Keratinocyte (primary cell): ENCODE measurements at regions not wholly inside any gene's neighbourhood (a gene's known extent, or its start where the extent isn't known, plus 50 kb on each side); places are given as distances from the start of the nearest gene placed in this dataset.

Experiments
- DNase-seq: peaks from one replicate; pipeline ENCODE4 v3.0.0-alpha.2; 2011; ENCODE audit warnings: low read depth, missing footprints, low spot score
- FAIRE-seq: peaks from 2 replicates; lab custom pipeline; 2011; peaks lifted over from hg19 to GRCh38; lab: Jason Lieb, UNC
- H2AFZ ChIP-seq: 2 replicates; pipeline ENCODE4 v1.6.0; 2012; ENCODE audit warnings: low read length, control low read depth, inconsistent platforms; ENCODE audit not compliant: control insufficient read depth
- H3K27ac ChIP-seq: 2 replicates; pipeline ENCODE4 v1.5.1; 2011; ENCODE audit warnings: low read length; ENCODE audit not compliant: control insufficient read depth, insufficient read depth
- H3K27me3 ChIP-seq: 3 replicates; pipeline ENCODE4 v1.6.0; 2011; ENCODE audit warnings: low read length; ENCODE audit not compliant: control insufficient read depth, insufficient read depth; ENCODE audit errors: extremely low read depth
- H3K36me3 ChIP-seq, 2 experiments: 2 replicates in 1 of 2; 3 replicates in 1 of 2; pipeline ENCODE4 v1.5.1; 2011; ENCODE audit warnings: low read length in 2 of 2, mild to moderate bottlenecking in 1 of 2; ENCODE audit not compliant: control insufficient read depth in 2 of 2, insufficient read depth in 2 of 2; ENCODE audit errors: extremely low read depth in 1 of 2
- H3K4me1 ChIP-seq: 3 replicates; pipeline ENCODE4 v1.5.1; 2011; ENCODE audit warnings: low read length; ENCODE audit not compliant: control insufficient read depth, insufficient read depth; ENCODE audit errors: extremely low read depth
- H3K4me2 ChIP-seq: 3 replicates; pipeline ENCODE4 v1.6.0; 2011; ENCODE audit warnings: low read depth, low read length; ENCODE audit not compliant: control insufficient read depth, insufficient read depth; ENCODE audit errors: extremely low read depth
- H3K4me3 ChIP-seq, 3 experiments: fragments of 200-600 bp in 1 of 3; sonication (generic) in 1 of 3; 2 replicates in 2 of 3; 3 replicates in 1 of 3; pipeline ENCODE4 v1.5.1; 2011 to 2016; ENCODE audit warnings: low read length in 3 of 3, mild to moderate bottlenecking in 3 of 3, control low read depth in 2 of 3, inconsistent platforms in 1 of 3, low read depth in 1 of 3, mixed read lengths in 1 of 3, mixed run types in 1 of 3, moderate library complexity in 1 of 3; ENCODE audit not compliant: control insufficient read depth in 2 of 3, insufficient read depth in 2 of 3; ENCODE audit errors: extremely low read depth in 1 of 3
- H3K79me2 ChIP-seq: 2 replicates; pipeline ENCODE4 v1.6.0; 2012; ENCODE audit warnings: low read length; ENCODE audit not compliant: control insufficient read depth, insufficient read depth
- H3K9ac ChIP-seq: 3 replicates; pipeline ENCODE4 v1.6.0; 2011; ENCODE audit warnings: low read length; ENCODE audit not compliant: control insufficient read depth, insufficient read depth; ENCODE audit errors: extremely low read depth
- H3K9me1 ChIP-seq: 3 replicates; pipeline ENCODE4 v1.6.0; 2011; ENCODE audit warnings: low read length; ENCODE audit not compliant: control insufficient read depth, insufficient read depth; ENCODE audit errors: extremely low read depth
- H3K9me3 ChIP-seq: 2 replicates; pipeline ENCODE4 v1.5.1; 2012; ENCODE audit warnings: low read depth, low read length; ENCODE audit not compliant: control insufficient read depth
- H4K20me1 ChIP-seq: 3 replicates; pipeline ENCODE4 v1.6.0; 2011; ENCODE audit warnings: low read length; ENCODE audit not compliant: control insufficient read depth, insufficient read depth; ENCODE audit errors: extremely low read depth
- EZH2 ChIP-seq: IDR thresholded peaks from one replicate; pipeline ENCODE4 v1.6.1; 2012; ENCODE audit warnings: inconsistent platforms, mild to moderate bottlenecking, low read length, moderate library complexity
- dilution Hi-C: fragments of 300-500 bp; cut with MboI; formaldehyde crosslinking; loops from one replicate; pipeline ENCODE4 v1.7.0; 2020; ENCODE audit warnings: low sequenced_read_pairs; ENCODE audit not compliant: extremely low pct_ligation_motif_present
- TF ChIP-seq, protein P1 (sequence below), 3 experiments: IDR thresholded peaks in 1 of 3; conservative IDR thresholded peaks in 1 of 3; optimal IDR thresholded peaks in 1 of 3; 2 replicates in 2 of 3; 3 replicates in 1 of 3; pipeline versions ENCODE3 to v1.5.1; 2011; ENCODE audit warnings: low read length in 3 of 3, mild to moderate bottlenecking in 3 of 3, moderate library complexity in 2 of 3, control low read depth in 1 of 3, inconsistent platforms in 1 of 3; ENCODE audit not compliant: insufficient read depth in 2 of 3; ENCODE audit errors: extremely low read depth in 1 of 3

DNA sequence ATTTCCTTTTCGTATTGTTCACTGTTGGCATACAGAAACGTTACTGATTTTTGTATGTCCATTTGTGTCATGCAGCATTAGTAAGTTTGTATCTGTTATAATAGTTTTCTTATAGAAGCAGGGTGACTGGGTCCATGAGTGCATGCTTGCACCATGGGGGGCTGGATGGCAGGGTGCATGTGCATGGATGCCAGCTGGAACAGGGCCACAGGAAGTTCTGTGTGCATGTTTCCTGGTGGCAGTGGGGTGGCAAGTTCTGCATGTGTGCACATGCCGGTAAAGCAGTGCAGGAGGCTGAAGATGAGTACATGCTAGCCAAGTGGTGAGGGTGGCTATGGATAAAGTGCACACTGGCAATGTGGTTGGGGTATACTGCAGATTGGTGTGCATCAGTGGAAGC lies 468.0 kb upstream of the KLHL4 start:
- Histone ChIP-seq H4K20me1 (no peaks in the 10 kb centered on the region), H3K4me2 (no peak overlapping the region), H2AFZ (no peak overlapping the region), H3K9me1 (no peaks in the 10 kb centered on the region), H3K79me2 (no peaks in the 10 kb centered on the region), H3K27me3 (no peaks in the 10 kb centered on the region), H3K36me3 (no peaks in the 10 kb centered on the region), H3K4me1 (no peaks in the 10 kb centered on the region), H3K4me3 (no peak overlapping the region), H3K9me3 (no peaks in the 10 kb centered on the region), H3K9ac (no peak overlapping the region), H3K27ac (no peak overlapping the region)
- dilution Hi-C loops: no loop called here
- TF ChIP-seq, protein P1, sequence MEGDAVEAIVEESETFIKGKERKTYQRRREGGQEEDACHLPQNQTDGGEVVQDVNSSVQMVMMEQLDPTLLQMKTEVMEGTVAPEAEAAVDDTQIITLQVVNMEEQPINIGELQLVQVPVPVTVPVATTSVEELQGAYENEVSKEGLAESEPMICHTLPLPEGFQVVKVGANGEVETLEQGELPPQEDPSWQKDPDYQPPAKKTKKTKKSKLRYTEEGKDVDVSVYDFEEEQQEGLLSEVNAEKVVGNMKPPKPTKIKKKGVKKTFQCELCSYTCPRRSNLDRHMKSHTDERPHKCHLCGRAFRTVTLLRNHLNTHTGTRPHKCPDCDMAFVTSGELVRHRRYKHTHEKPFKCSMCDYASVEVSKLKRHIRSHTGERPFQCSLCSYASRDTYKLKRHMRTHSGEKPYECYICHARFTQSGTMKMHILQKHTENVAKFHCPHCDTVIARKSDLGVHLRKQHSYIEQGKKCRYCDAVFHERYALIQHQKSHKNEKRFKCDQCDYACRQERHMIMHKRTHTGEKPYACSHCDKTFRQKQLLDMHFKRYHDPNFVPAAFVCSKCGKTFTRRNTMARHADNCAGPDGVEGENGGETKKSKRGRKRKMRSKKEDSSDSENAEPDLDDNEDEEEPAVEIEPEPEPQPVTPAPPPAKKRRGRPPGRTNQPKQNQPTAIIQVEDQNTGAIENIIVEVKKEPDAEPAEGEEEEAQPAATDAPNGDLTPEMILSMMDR (optimal IDR thresholded peaks at IDR 0.05 in 1 of 3, IDR thresholded peaks at IDR 0.05 in 1 of 3, conservative IDR thresholded peaks at IDR 0.05 in 1 of 3; ENCODE audit: extremely low read depth in 1 of 3, insufficient read depth in 2 of 3, low read length in 3 of 3): no peak
- no peak for TF ChIP-seq EZH2
- FAIRE-seq: no peak
- no peak for DNase-seq

- no peak for FAIRE-seq
- TF ChIP-seq, protein P1 (optimal IDR thresholded peaks at IDR 0.05 in 1 of 3, IDR thresholded peaks at IDR 0.05 in 1 of 3, conservative IDR thresholded peaks at IDR 0.05 in 1 of 3; ENCODE audit: extremely low read depth in 1 of 3, insufficient read depth in 2 of 3, low read length in 3 of 3): no peak
- TF ChIP-seq EZH2: no peak
- H3K4me2 ChIP-seq: no peak overlapping the region
- H3K4me3 ChIP-seq: no peak overlapping the region
- no peak for DNase-seq
- no peaks in the 10 kb centered on the region for H3K9me3 ChIP-seq
- no peaks in the 10 kb centered on the region for H3K79me2 ChIP-seq
- H3K36me3 ChIP-seq: no peaks in the 10 kb centered on the region
- no peak overlapping the region for H2AFZ ChIP-seq
- H3K4me1 ChIP-seq: no peaks in the 10 kb centered on the region
- no peaks in the 10 kb centered on the region for H3K27me3 ChIP-seq
- H3K27ac ChIP-seq: no peak overlapping the region
- H3K9me1 ChIP-seq: no peaks in the 10 kb centered on the region
- no peak overlapping the region for H3K9ac ChIP-seq
- dilution Hi-C loops: no loop called here
- H4K20me1 ChIP-seq: no peaks in the 10 kb centered on the region
These were observed 454.0 kb upstream of the KLHL4 start for GRCh38 chrX:87063642-87064041.
